GM19438 (cell line): ENCODE measurements at regions not wholly inside any gene's neighbourhood (a gene's known extent, or its start where the extent isn't known, plus 50 kb on each side); places are given as distances from the start of the nearest gene placed in this dataset.
"Not testable (repeated sequence)": the region's sequence is repeated elsewhere in the genome, so short reads cannot be mapped to it uniquely, and the experiment has no call there.

ENCODE experiments used
- ATAC-seq: cut with Tn5 transposase; IDR thresholded peaks from one replicate; pipeline ENCODE4 v1.9.1; 2021; ENCODE audit warnings: low read depth; ENCODE audit not compliant: unreplicated experiment

- no peak for ATAC-seq
Observed at GRCh38 chr12:31215518-31216232, 110.3 kb downstream of the SINHCAF start.

GRCh38 chr12:31216479-31216878 is 109.5 kb downstream of the SINHCAF start:
- no peak for ATAC-seq

GRCh38 chr12:31217356-31218130 is 108.4 kb downstream of the SINHCAF start:
- ATAC-seq = no peak

- no peak for ATAC-seq
Observed at GRCh38 chr12:31218203-31219025, 107.5 kb downstream of the SINHCAF start.

GRCh38 chr12:31219521-31219920 is 106.4 kb downstream of the SINHCAF start:
- no peak for ATAC-seq

- no peak for ATAC-seq
Observed at GRCh38 chr12:31220061-31220460, 105.9 kb downstream of the SINHCAF start.

GRCh38 chr12:31220633-31221550 is 105.1 kb downstream of the SINHCAF start:
- no peak for ATAC-seq

GRCh38 chr12:31221551-31221945 is 104.4 kb downstream of the SINHCAF start:
- no peak for ATAC-seq

- ATAC-seq = no peak
Observed at GRCh38 chr12:31222620-31223222, 103.2 kb downstream of the SINHCAF start.

GRCh38 chr12:31223640-31224039 is 102.3 kb downstream of the SINHCAF start:
- ATAC-seq = not testable (repeated sequence)

- no peak for ATAC-seq
Observed at GRCh38 chr12:31224768-31225448, 101.0 kb downstream of the SINHCAF start.

- no peak for ATAC-seq
Observed at GRCh38 chr12:31225656-31226535, 100.1 kb downstream of the SINHCAF start.

GRCh38 chr12:31226639-31227038 is 99.3 kb downstream of the SINHCAF start:
- no peak for ATAC-seq

GRCh38 chr12:31227401-31227981 is 98.5 kb downstream of the SINHCAF start:
- no peak for ATAC-seq

GRCh38 chr12:31228811-31229792 is 96.8 kb downstream of the SINHCAF start:
- no peak for ATAC-seq

- ATAC-seq = no peak
Observed at GRCh38 chr12:31230004-31230403, 95.9 kb downstream of the SINHCAF start.
